AG09319 (cell line): ENCODE measurements at regions not wholly inside any gene's neighbourhood (a gene's known extent, or its start where the extent isn't known, plus 50 kb on each side); places are given as distances from the start of the nearest gene placed in this dataset.

Source experiments
- DNase-seq: peaks from one replicate; pipeline ENCODE4 v3.0.0-alpha.2; 2010; ENCODE audit warnings: low read depth; ENCODE audit errors: extremely low read depth
- CTCF ChIP-seq: IDR thresholded peaks from 2 replicates; pipeline ENCODE4 v1.5.1; 2011; ENCODE audit warnings: low read depth, mild to moderate bottlenecking, inconsistent platforms, low read length, moderate library complexity

- DNase-seq: no peak
- TF ChIP-seq CTCF: no peak
These were observed 820.4 kb downstream of the LUZP2 start for GRCh38 chr11:25317216-25317615.

GRCh38 chr11:25319127-25319526, 822.3 kb downstream of the LUZP2 start:
- no peak for DNase-seq
- TF ChIP-seq CTCF: no peak

GRCh38 chr11:25327656-25328055, 830.8 kb downstream of the LUZP2 start:
- no peak for TF ChIP-seq CTCF
- no peak for DNase-seq

- DNase-seq: no peak
- TF ChIP-seq CTCF: no peak
These were observed 842.4 kb downstream of the LUZP2 start for GRCh38 chr11:25339281-25339680.

- TF ChIP-seq CTCF: no peak
- DNase-seq: no peak
These were observed 852.7 kb downstream of the LUZP2 start for GRCh38 chr11:25349537-25349936.

GRCh38 chr11:25350899-25351803, 854.3 kb downstream of the LUZP2 start:
- TF ChIP-seq CTCF: no peak
- no peak for DNase-seq

- no peak for TF ChIP-seq CTCF
- no peak for DNase-seq
These were observed 860.3 kb downstream of the LUZP2 start for GRCh38 chr11:25357133-25357532.
